NCI-H1092 (cell line): ENCODE measurements at regions not wholly inside any gene's neighbourhood (a gene's known extent, or its start where the extent isn't known, plus 50 kb on each side); places are given as distances from the start of the nearest gene placed in this dataset.

ENCODE experiments used
- DNase-seq: peaks from one replicate; lab custom pipeline; 2025; lab: John Stamatoyannopoulos, UW

GRCh38 chr9:2923766-2924379 is 80.0 kb upstream of the PUM3 start:
- DNase-seq: no peak

DNA sequence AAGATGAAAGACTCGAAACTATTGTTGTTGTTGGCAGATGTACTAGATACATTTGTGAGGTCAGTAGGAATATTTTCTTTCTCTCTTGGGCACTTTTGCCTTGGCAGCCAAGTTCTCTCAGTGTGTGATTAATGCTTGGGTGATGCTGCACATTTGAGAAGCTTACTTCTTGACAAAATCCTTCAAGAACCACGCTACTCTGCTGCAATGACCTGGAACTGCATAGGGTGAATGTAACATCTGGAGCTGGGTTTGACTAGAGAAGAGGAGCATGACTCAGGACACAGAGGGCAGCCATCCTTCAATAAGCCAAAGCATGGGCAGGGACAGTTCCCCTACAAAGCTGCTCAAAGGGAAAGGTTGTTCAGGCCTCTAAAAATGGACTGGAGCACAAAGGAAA is 75.5 kb upstream of the PUM3 start:
- DNase-seq: no peak

DNA sequence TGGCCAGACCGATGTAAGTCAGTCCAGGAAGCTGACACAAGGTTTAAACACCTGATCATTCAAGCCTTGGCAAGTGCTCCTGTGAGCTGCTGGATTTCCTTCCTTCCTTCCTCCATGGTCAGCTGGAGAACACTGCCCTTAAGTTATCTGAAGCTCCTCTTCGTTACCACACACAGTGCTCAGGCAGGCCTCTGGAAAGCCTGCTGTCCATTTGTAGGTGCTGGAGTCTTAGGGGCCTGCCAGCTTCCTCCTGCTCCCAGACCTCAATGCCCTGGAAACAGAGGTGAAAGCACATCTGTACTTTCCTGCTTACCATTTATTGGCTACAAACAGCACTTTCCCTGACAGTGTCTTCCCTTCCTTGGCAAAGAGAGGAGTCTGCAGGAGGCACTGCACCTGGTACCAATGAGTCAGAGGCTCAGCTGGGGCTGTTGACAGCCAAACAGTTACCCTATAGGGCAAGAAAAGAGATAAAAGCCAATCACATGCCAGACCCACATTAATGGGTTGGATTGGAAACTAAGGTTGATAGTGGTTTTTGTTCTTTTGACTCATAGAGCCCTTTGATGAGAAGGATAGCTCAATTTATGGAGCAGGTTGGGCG is 72.6 kb upstream of the PUM3 start:
- no peak for DNase-seq

DNA sequence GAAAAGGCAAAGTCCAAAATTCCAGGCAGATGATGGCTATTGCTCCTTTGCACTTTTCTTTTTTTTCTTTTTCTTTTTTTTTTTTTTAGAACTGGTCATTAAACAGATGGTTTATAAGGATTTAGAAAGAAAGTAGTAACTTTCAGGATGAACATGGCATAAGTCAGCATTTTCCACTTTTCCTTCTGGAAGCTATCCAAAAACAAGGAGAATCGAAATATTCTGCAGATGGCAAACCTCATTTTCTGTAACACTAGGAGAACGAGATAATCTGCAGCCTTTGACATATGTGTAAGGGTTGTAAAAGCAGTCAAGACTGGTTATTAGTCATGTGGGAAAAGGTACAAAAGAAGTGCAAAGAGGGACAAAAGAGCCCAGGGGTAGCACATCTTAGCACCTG is 69.1 kb upstream of the PUM3 start:
- DNase-seq: no peak

GRCh38 chr9:2907411-2907810 is 63.5 kb upstream of the PUM3 start:
- DNase-seq: no peak

DNA sequence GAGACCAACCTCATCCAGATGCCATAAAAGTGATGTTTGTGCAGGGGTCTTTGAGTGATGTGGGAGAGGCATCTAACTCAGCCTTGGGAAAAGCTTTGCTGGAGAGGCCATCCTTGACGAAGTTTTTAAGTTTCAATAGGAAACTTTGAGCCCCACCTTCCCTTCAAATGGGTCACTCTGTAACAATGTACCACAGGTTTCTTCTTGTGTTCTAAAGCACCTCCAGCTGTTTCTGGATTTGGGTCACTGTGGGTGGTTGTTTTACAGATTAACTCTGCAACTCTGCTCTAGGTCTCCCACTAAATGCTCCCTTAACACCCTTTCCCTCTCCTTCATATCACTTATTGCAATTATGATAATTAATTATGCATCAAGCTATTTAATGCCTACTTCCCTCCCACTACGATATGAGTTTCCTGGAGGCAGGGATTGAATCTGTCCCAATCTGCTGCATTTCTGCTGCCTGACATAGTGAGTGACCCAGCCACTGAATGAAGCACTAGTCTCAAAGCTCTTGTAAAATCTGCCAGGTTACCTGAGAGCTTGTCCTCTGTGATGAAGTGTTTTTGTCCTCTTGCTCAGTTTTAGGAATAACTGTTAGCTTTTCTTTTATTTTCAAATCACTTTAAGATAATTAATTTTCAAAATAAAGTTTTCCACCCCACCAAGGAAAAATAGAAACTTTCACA is 60.5 kb upstream of the PUM3 start:
- DNase-seq: no peak
